IgD-negative memory B cell (primary cell): ENCODE measurements at regions not wholly inside any gene's neighbourhood (a gene's known extent, or its start where the extent isn't known, plus 50 kb on each side); places are given as distances from the start of the nearest gene placed in this dataset.

ENCODE experiments used
- H3K27ac Mint-ChIP-seq, 3 donors: one replicate each; pipeline ENCODE4 v1.8.0; 2020 to 2022; ENCODE audit warnings: mild to moderate bottlenecking in 3 of 3, mixed read lengths in 3 of 3, moderate library complexity in 1 of 3
- H3K27me3 Mint-ChIP-seq: one replicate; pipeline ENCODE4 v1.8.0; 2021; ENCODE audit warnings: mixed read lengths
- H3K36me3 Mint-ChIP-seq: one replicate; pipeline ENCODE4 v1.8.0; 2020; ENCODE audit warnings: mild to moderate bottlenecking, mixed read lengths
- H3K4me1 Mint-ChIP-seq, 3 donors: one replicate each; pipeline ENCODE4 v1.8.0; 2020 to 2022; ENCODE audit warnings: mixed read lengths in 3 of 3, mild to moderate bottlenecking in 1 of 3
- H3K4me3 Mint-ChIP-seq, 4 donors: one replicate each; pipeline ENCODE4 v1.8.0; 2020 to 2022; ENCODE audit warnings: mild to moderate bottlenecking in 4 of 4, mixed read lengths in 4 of 4, moderate library complexity in 3 of 4
- H3K9me3 Mint-ChIP-seq, 3 donors: one replicate each; pipeline ENCODE4 v1.8.0; 2020 to 2021; ENCODE audit warnings: mixed read lengths in 3 of 3, mild to moderate bottlenecking in 1 of 3

- H3K4me3 Mint-ChIP-seq: no peak overlapping the region
Observed at GRCh38 chr9:89734600-89735041, 129.8 kb downstream of the GADD45G start.

GRCh38 chr9:89738137-89738932, 133.5 kb downstream of the GADD45G start:
- H3K4me1 Mint-ChIP-seq: peaks cover 26 to 39% (median 32%) of the 10 kb centered on the region in 3 donors
- H3K27me3 Mint-ChIP-seq: peaks cover 6% of the 10 kb centered on the region
- no peaks in the 10 kb centered on the region for H3K36me3 Mint-ChIP-seq
- peak overlapping the region in 1 of 4 donors; percentile 32 for H3K4me3 Mint-ChIP-seq
- H3K27ac Mint-ChIP-seq: peak overlapping the region in 1 of 3 donors; percentile 94
- no peaks in the 10 kb centered on the region for H3K9me3 Mint-ChIP-seq

More at GRCh38 chr9:89734600-89735041, 129.8 kb downstream of the GADD45G start:
- no peak overlapping the region for H3K27ac Mint-ChIP-seq
- no peaks in the 10 kb centered on the region for H3K36me3 Mint-ChIP-seq
- peaks cover 3% of the 10 kb centered on the region for H3K27me3 Mint-ChIP-seq
- H3K9me3 Mint-ChIP-seq: no peaks in the 10 kb centered on the region
- H3K4me1 Mint-ChIP-seq: peaks cover 8 to 18% (median 14%) of the 10 kb centered on the region in 3 donors

- peaks cover 27 to 40% (median 38%) of the 10 kb centered on the region in 3 donors for H3K4me1 Mint-ChIP-seq
- H3K36me3 Mint-ChIP-seq: no peaks in the 10 kb centered on the region
- peaks cover 5% of the 10 kb centered on the region for H3K27me3 Mint-ChIP-seq
- peaks cover 0 to 1% (median 0%) of the 10 kb centered on the region in 3 donors for H3K9me3 Mint-ChIP-seq
- H3K27ac Mint-ChIP-seq: no peak overlapping the region
- H3K4me3 Mint-ChIP-seq: peak overlapping the region in 1 of 4 donors; percentile 47
Observed at GRCh38 chr9:89739511-89739910, 134.7 kb downstream of the GADD45G start.

- Mint-ChIP-seq H3K9me3 (peaks cover 0 to 3% (median 0%) of the 10 kb centered on the region in 3 donors), H3K27ac (peak overlapping the region in 1 of 3 donors; percentile 37), H3K36me3 (no peaks in the 10 kb centered on the region), H3K4me1 (peaks cover 27 to 41% (median 38%) of the 10 kb centered on the region in 3 donors), H3K4me3 (peak overlapping the region in 2 of 4 donors; percentile 74 to 88), H3K27me3 (peaks cover 5% of the 10 kb centered on the region)
Observed at GRCh38 chr9:89739916-89740315, 135.1 kb downstream of the GADD45G start.

- peak overlapping the region in 1 of 3 donors; percentile 37 for H3K27ac Mint-ChIP-seq
- H3K27me3 Mint-ChIP-seq: peaks cover 5% of the 10 kb centered on the region
- H3K4me3 Mint-ChIP-seq: peak overlapping the region; percentile 12 to 88 (median 71)
- H3K4me1 Mint-ChIP-seq: peaks cover 27 to 41% (median 38%) of the 10 kb centered on the region in 3 donors
- H3K36me3 Mint-ChIP-seq: no peaks in the 10 kb centered on the region
- H3K9me3 Mint-ChIP-seq: peaks cover 0 to 3% (median 0%) of the 10 kb centered on the region in 3 donors
Observed at GRCh38 chr9:89740722-89741121, 135.9 kb downstream of the GADD45G start.

GRCh38 chr9:89742660-89743059, 137.8 kb downstream of the GADD45G start:
- H3K9me3 Mint-ChIP-seq: peaks cover 0 to 3% (median 0%) of the 10 kb centered on the region in 3 donors
- H3K4me3 Mint-ChIP-seq: peak overlapping the region in 1 of 4 donors; percentile 57
- H3K4me1 Mint-ChIP-seq: peaks cover 28 to 41% (median 38%) of the 10 kb centered on the region in 3 donors

GRCh38 chr9:89743216-89743572, 138.4 kb downstream of the GADD45G start:
- H3K36me3 Mint-ChIP-seq: no peaks in the 10 kb centered on the region
- H3K4me3 Mint-ChIP-seq: peak overlapping the region in 1 of 4 donors; percentile 57
- H3K27ac Mint-ChIP-seq: no peak overlapping the region
- H3K4me1 Mint-ChIP-seq: peaks cover 28 to 39% (median 38%) of the 10 kb centered on the region in 3 donors
- H3K27me3 Mint-ChIP-seq: peaks cover 5% of the 10 kb centered on the region
- peaks cover 0 to 3% (median 0%) of the 10 kb centered on the region in 3 donors for H3K9me3 Mint-ChIP-seq

More at GRCh38 chr9:89742660-89743059, 137.8 kb downstream of the GADD45G start:
- peak overlapping the region in 1 of 3 donors; percentile 69 for H3K27ac Mint-ChIP-seq
- no peaks in the 10 kb centered on the region for H3K36me3 Mint-ChIP-seq
- peaks cover 5% of the 10 kb centered on the region for H3K27me3 Mint-ChIP-seq

- H3K27me3 Mint-ChIP-seq: peaks cover 5% of the 10 kb centered on the region
- peaks cover 0 to 3% (median 0%) of the 10 kb centered on the region in 3 donors for H3K9me3 Mint-ChIP-seq
- peak overlapping the region in 1 of 3 donors; percentile 73 for H3K27ac Mint-ChIP-seq
- peaks cover 28 to 41% (median 38%) of the 10 kb centered on the region in 3 donors for H3K4me1 Mint-ChIP-seq
- no peaks in the 10 kb centered on the region for H3K36me3 Mint-ChIP-seq
- peak overlapping the region in 1 of 4 donors; percentile 57 for H3K4me3 Mint-ChIP-seq
Observed at GRCh38 chr9:89743573-89744254, 138.9 kb downstream of the GADD45G start.

- Mint-ChIP-seq H3K27me3 (peaks cover 5% of the 10 kb centered on the region), H3K4me1 (peaks cover 25 to 36% (median 34%) of the 10 kb centered on the region in 3 donors), H3K36me3 (no peaks in the 10 kb centered on the region), H3K4me3 (no peak overlapping the region), H3K27ac (peak overlapping the region in 2 of 3 donors; percentile 73 to 80), H3K9me3 (peaks cover 0 to 3% (median under 1%) of the 10 kb centered on the region in 3 donors)
Observed at GRCh38 chr9:89744255-89744648, 139.4 kb downstream of the GADD45G start.

- Mint-ChIP-seq H3K27me3 (peaks cover 3% of the 10 kb centered on the region), H3K27ac (peak overlapping the region in 2 of 3 donors; percentile 73 to 80), H3K9me3 (peaks cover 0 to 3% (median 2%) of the 10 kb centered on the region in 3 donors), H3K36me3 (no peaks in the 10 kb centered on the region), H3K4me3 (no peak overlapping the region), H3K4me1 (peaks cover 21 to 35% (median 29%) of the 10 kb centered on the region in 3 donors)
Observed at GRCh38 chr9:89744730-89745129, 139.9 kb downstream of the GADD45G start.

- peak overlapping the region in 1 of 3 donors; percentile 16 for H3K27ac Mint-ChIP-seq
- H3K27me3 Mint-ChIP-seq: no peaks in the 10 kb centered on the region
- H3K4me3 Mint-ChIP-seq: peak overlapping the region in 1 of 4 donors; percentile 29
- H3K36me3 Mint-ChIP-seq: no peaks in the 10 kb centered on the region
- peaks cover 0 to 3% (median 2%) of the 10 kb centered on the region in 3 donors for H3K9me3 Mint-ChIP-seq
- H3K4me1 Mint-ChIP-seq: peaks cover 13 to 25% (median 18%) of the 10 kb centered on the region in 3 donors
Observed at GRCh38 chr9:89745601-89746376, 141.0 kb downstream of the GADD45G start.

GRCh38 chr9:89746385-89747116, 141.7 kb downstream of the GADD45G start:
- H3K4me3 Mint-ChIP-seq: peak overlapping the region in 1 of 4 donors; percentile 31

GRCh38 chr9:89747596-89747995, 142.8 kb downstream of the GADD45G start:
- no peak overlapping the region for H3K4me3 Mint-ChIP-seq
- H3K27me3 Mint-ChIP-seq: no peaks in the 10 kb centered on the region
- peaks cover 0 to 3% (median 2%) of the 10 kb centered on the region in 3 donors for H3K9me3 Mint-ChIP-seq
- H3K27ac Mint-ChIP-seq: no peak overlapping the region
- no peaks in the 10 kb centered on the region for H3K36me3 Mint-ChIP-seq
- H3K4me1 Mint-ChIP-seq: peaks cover 9 to 19% (median 9%) of the 10 kb centered on the region in 3 donors

More at GRCh38 chr9:89746385-89747116, 141.7 kb downstream of the GADD45G start:
- H3K9me3 Mint-ChIP-seq: peaks cover 0 to 3% (median 2%) of the 10 kb centered on the region in 3 donors
- no peaks in the 10 kb centered on the region for H3K27me3 Mint-ChIP-seq
- no peaks in the 10 kb centered on the region for H3K36me3 Mint-ChIP-seq
- peaks cover 9 to 22% (median 14%) of the 10 kb centered on the region in 3 donors for H3K4me1 Mint-ChIP-seq
- H3K27ac Mint-ChIP-seq: no peak overlapping the region
